K562 (cell line): ENCODE measurements at regions not wholly inside any gene's neighbourhood (a gene's known extent, or its start where the extent isn't known, plus 50 kb on each side); places are given as distances from the start of the nearest gene placed in this dataset.

Experiments
- CBX2 ChIP-seq: fragments of 200-600 bp; sonication (generic); IDR thresholded peaks from one replicate; pipeline ENCODE4 v1.6.1; 2012; ENCODE audit warnings: mild to moderate bottlenecking, low read length, inconsistent platforms; ENCODE audit not compliant: insufficient read depth, poor library complexity, severe bottlenecking
- CREB3 ChIP-seq: fragments of 450-650 bp; conservative IDR thresholded peaks from 2 replicates; pipeline ENCODE4 v1.6.1; 2016; ENCODE audit warnings: missing genetic modification characterization, low read depth, mild to moderate bottlenecking, missing compliant biosample characterization, moderate library complexity
- FOSL1 ChIP-seq: fragments of 200-800 bp; sonication (Bioruptor generic); conservative IDR thresholded peaks from 2 replicates; pipeline ENCODE4 v1.6.1; 2016; ENCODE audit warnings: missing genetic modification characterization, missing compliant biosample characterization
- HEY1 ChIP-seq: fragments of 250-450 bp; sonication (Bioruptor Pico); IDR thresholded peaks from 2 replicates; pipeline ENCODE4 v1.5.0; 2020; ENCODE audit warnings: mild to moderate bottlenecking, moderate library complexity, borderline replicate concordance
- NFIX ChIP-seq: fragments of 250-450 bp; sonication (Bioruptor Pico); IDR thresholded peaks from 2 replicates; pipeline ENCODE4 v1.4.0; 2020; ENCODE audit warnings: low read depth, mild to moderate bottlenecking, moderate library complexity
- ZBTB40 ChIP-seq, 2 experiments: fragments of 450-650 bp in 1 of 2; sonication (generic) in 1 of 2; formaldehyde crosslinking in 1 of 2; IDR thresholded peaks; 2 replicates each; pipeline versions ENCODE4 v1.7.1 to v1.9.0; 2016 to 2022; ENCODE audit warnings: inconsistent platforms in 1 of 2, mild to moderate bottlenecking in 1 of 2, missing genetic modification reagents in 1 of 2
- ZNF224 ChIP-seq: sonication (generic); formaldehyde crosslinking; IDR thresholded peaks from 2 replicates; pipeline ENCODE4 v1.8.0; 2022; ENCODE audit warnings: mild to moderate bottlenecking, missing genetic modification reagents
- TF ChIP-seq, protein P1 (sequence below), 2 experiments: fragments of 450-650 bp; formaldehyde crosslinking in 1 of 2; IDR thresholded peaks; 2 replicates each; pipeline versions ENCODE4 v1.4.0 to v1.6.1; 2014 to 2020; ENCODE audit warnings: mild to moderate bottlenecking in 2 of 2, borderline replicate concordance in 1 of 2, low read depth in 1 of 2
- TF ChIP-seq, protein P2 (sequence below): sonication (generic); formaldehyde crosslinking; IDR thresholded peaks from 2 replicates; pipeline ENCODE4 v1.8.1; 2023; ENCODE audit warnings: mild to moderate bottlenecking, missing genetic modification reagents

DNA sequence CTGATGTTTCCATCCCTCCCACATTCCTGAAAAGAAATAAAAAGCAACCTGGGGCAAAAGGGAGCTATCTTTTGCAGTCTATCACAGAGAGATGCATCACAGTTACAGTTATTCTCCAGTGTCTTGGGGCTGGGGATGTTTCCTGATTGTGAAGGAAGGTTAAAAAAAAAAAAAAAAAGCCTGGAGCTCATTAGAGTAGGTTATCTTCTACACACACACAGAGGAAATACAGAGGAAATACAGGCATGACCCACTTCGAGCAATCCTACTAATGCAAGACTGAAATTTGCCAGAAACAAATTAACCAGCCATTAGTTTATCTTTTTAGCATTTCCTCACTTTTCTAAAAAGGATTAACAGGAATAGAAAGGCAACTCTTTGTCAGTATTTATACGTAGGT lies 89.4 kb upstream of the CLMP start:
- TF ChIP-seq, protein P1, sequence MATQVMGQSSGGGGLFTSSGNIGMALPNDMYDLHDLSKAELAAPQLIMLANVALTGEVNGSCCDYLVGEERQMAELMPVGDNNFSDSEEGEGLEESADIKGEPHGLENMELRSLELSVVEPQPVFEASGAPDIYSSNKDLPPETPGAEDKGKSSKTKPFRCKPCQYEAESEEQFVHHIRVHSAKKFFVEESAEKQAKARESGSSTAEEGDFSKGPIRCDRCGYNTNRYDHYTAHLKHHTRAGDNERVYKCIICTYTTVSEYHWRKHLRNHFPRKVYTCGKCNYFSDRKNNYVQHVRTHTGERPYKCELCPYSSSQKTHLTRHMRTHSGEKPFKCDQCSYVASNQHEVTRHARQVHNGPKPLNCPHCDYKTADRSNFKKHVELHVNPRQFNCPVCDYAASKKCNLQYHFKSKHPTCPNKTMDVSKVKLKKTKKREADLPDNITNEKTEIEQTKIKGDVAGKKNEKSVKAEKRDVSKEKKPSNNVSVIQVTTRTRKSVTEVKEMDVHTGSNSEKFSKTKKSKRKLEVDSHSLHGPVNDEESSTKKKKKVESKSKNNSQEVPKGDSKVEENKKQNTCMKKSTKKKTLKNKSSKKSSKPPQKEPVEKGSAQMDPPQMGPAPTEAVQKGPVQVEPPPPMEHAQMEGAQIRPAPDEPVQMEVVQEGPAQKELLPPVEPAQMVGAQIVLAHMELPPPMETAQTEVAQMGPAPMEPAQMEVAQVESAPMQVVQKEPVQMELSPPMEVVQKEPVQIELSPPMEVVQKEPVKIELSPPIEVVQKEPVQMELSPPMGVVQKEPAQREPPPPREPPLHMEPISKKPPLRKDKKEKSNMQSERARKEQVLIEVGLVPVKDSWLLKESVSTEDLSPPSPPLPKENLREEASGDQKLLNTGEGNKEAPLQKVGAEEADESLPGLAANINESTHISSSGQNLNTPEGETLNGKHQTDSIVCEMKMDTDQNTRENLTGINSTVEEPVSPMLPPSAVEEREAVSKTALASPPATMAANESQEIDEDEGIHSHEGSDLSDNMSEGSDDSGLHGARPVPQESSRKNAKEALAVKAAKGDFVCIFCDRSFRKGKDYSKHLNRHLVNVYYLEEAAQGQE (IDR thresholded peaks at IDR 0.05; ENCODE audit: borderline replicate concordance) = no peak
- TF ChIP-seq, protein P1 (CRISPR knock-in tag; IDR thresholded peaks at IDR 0.05; ENCODE audit: low read depth) = no peak
- TF ChIP-seq ZBTB40 (IDR thresholded peaks at IDR 0.05) = no peak
- no peak for TF ChIP-seq ZBTB40 (CRISPR knock-in tag; IDR thresholded peaks at IDR 0.05)
- TF ChIP-seq CBX2 = no peak
- no peak for TF ChIP-seq HEY1 (CRISPR knock-in tag)
- no peak for TF ChIP-seq CREB3 (tag)
- no peak for TF ChIP-seq FOSL1 (tag)
- TF ChIP-seq, protein P2, sequence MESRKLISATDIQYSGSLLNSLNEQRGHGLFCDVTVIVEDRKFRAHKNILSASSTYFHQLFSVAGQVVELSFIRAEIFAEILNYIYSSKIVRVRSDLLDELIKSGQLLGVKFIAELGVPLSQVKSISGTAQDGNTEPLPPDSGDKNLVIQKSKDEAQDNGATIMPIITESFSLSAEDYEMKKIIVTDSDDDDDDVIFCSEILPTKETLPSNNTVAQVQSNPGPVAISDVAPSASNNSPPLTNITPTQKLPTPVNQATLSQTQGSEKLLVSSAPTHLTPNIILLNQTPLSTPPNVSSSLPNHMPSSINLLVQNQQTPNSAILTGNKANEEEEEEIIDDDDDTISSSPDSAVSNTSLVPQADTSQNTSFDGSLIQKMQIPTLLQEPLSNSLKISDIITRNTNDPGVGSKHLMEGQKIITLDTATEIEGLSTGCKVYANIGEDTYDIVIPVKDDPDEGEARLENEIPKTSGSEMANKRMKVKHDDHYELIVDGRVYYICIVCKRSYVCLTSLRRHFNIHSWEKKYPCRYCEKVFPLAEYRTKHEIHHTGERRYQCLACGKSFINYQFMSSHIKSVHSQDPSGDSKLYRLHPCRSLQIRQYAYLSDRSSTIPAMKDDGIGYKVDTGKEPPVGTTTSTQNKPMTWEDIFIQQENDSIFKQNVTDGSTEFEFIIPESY (CRISPR knock-in tag) = no peak
- no peak for TF ChIP-seq ZNF224 (CRISPR knock-in tag)
- TF ChIP-seq NFIX (CRISPR knock-in tag) = no peak
